ENCODE measurements at regions not wholly inside any gene's neighbourhood (a gene's known extent, or its start where the extent isn't known, plus 50 kb on each side); places are given as distances from the start of the nearest gene placed in this dataset.

- TF ChIP-seq CTCF (conservative IDR thresholded peaks at IDR 0.05; ENCODE audit: low read depth, low read length) (no peak), CEBPB (IDR thresholded peaks at IDR 0.05; ENCODE audit: low read depth, low read length) (no peak)
Observed at GRCh38 chr4:116143198-116143597, 942.2 kb downstream of the TRAM1L1 start.

Data from IMR-90 (cell line).